Fibroblast of the aortic adventitia (primary cell): ENCODE measurements at regions not wholly inside any gene's neighbourhood (a gene's known extent, or its start where the extent isn't known, plus 50 kb on each side); places are given as distances from the start of the nearest gene placed in this dataset.

Experiments
- DNase-seq: peaks from one replicate; pipeline ENCODE4 v3.0.0-alpha.2; 2010; ENCODE audit warnings: low read depth
- H3K4me3 ChIP-seq: 2 replicates; pipeline ENCODE4 v1.5.1; 2011; ENCODE audit warnings: low read depth, mild to moderate bottlenecking, control low read depth, low read length, moderate library complexity
- CTCF ChIP-seq: IDR thresholded peaks from 2 replicates; pipeline ENCODE4 v1.5.1; 2011; ENCODE audit warnings: mild to moderate bottlenecking, low read length, control low read depth, inconsistent platforms; ENCODE audit not compliant: insufficient read depth

- no peak overlapping the region for H3K4me3 ChIP-seq
- no peak for DNase-seq
- no peak for TF ChIP-seq CTCF
Observed at GRCh38 chr3:127396473-127396872, 108.6 kb upstream of the PRR20G start.

- no peak for DNase-seq
- H3K4me3 ChIP-seq: no peak overlapping the region
- TF ChIP-seq CTCF: no peak
Observed at GRCh38 chr3:127395663-127396355, 108.0 kb upstream of the PRR20G start.

- H3K4me3 ChIP-seq: no peak overlapping the region
- TF ChIP-seq CTCF: no peak
- DNase-seq: no peak
Observed at GRCh38 chr3:127394984-127395662, 107.3 kb upstream of the PRR20G start.

GRCh38 chr3:127394031-127394430 is 106.2 kb upstream of the PRR20G start:
- no peak overlapping the region for H3K4me3 ChIP-seq
- no peak for TF ChIP-seq CTCF
- DNase-seq: no peak

- H3K4me3 ChIP-seq: no peak overlapping the region
- no peak for DNase-seq
- TF ChIP-seq CTCF: no peak
Observed at GRCh38 chr3:127393131-127393820, 105.4 kb upstream of the PRR20G start.

GRCh38 chr3:127392156-127392490 is 104.3 kb upstream of the PRR20G start:
- no peak for TF ChIP-seq CTCF
- DNase-seq: no peak
- no peak overlapping the region for H3K4me3 ChIP-seq
